ENCODE measurements at regions not wholly inside any gene's neighbourhood (a gene's known extent, or its start where the extent isn't known, plus 50 kb on each side); places are given as distances from the start of the nearest gene placed in this dataset.

DNA sequence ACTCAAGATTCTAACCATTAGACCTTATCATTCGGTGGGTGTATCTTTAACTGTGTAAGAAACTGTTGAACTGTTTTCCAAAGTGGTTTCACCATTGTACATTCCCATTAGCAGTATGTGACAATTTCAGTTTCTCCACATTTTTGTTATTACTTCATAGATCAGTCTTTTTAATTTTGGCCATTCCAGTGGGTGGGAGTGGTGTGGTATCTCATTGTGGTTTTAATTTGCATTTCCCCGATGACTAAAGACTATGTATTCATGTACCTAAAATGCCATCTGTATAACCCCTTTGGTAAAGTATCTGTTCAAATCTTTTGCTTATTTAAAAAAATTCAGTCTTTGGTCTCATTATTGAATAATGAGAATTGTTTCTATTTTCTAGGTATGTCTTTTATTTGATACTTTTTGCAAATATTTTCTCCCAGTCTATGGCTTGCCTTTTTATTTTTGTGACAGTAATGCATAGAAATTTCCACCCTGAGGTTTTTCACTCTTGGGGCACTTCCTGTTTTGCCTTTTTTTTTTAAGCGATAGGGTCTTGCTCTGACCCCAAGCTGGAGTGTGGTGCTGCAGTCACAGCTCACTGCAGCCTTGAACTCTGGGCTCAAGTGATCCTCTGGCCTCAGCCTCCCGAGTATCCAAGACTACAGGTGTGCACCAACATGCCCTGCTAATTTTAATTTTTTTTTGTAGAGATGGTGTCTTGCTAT is 141.1 kb upstream of the ITGB1 start:
- TF ChIP-seq, protein P1, sequence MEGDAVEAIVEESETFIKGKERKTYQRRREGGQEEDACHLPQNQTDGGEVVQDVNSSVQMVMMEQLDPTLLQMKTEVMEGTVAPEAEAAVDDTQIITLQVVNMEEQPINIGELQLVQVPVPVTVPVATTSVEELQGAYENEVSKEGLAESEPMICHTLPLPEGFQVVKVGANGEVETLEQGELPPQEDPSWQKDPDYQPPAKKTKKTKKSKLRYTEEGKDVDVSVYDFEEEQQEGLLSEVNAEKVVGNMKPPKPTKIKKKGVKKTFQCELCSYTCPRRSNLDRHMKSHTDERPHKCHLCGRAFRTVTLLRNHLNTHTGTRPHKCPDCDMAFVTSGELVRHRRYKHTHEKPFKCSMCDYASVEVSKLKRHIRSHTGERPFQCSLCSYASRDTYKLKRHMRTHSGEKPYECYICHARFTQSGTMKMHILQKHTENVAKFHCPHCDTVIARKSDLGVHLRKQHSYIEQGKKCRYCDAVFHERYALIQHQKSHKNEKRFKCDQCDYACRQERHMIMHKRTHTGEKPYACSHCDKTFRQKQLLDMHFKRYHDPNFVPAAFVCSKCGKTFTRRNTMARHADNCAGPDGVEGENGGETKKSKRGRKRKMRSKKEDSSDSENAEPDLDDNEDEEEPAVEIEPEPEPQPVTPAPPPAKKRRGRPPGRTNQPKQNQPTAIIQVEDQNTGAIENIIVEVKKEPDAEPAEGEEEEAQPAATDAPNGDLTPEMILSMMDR (conservative IDR thresholded peaks at IDR 0.05): no peak
- no peak for TF ChIP-seq EZH2 (IDR thresholded peaks at IDR 0.05; ENCODE audit: low read depth)

Data from PC-9 (cell line).